ENCODE measurements at regions not wholly inside any gene's neighbourhood (a gene's known extent, or its start where the extent isn't known, plus 50 kb on each side); places are given as distances from the start of the nearest gene placed in this dataset.

DNA sequence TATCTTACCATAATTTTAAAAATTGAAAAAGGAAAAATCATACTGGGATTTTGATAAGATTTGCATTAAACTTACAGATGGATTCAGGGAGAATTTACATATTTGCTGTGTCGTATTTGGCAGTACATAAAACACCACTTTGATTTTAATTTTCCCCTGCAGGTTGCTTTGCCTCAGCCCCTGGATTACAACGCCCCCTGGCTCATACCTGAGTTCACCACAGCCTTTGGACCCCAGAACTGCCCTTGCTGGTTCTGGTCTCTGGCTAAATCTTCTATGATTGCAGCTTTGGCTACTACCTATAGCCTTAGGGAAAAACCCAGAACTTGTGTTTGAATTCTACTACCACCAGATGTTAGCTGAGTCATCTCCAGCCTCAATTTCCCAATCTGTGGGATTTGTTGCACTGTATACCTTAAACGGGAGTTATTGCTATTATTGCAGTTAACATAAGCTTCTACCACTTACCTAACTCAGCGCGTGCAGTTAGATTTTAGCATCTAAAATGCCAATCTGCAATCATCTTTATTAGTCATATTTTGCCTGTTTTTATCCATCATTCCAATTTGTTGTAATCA is 315.7 kb upstream of the GADL1 start:
- TF ChIP-seq, protein P1, sequence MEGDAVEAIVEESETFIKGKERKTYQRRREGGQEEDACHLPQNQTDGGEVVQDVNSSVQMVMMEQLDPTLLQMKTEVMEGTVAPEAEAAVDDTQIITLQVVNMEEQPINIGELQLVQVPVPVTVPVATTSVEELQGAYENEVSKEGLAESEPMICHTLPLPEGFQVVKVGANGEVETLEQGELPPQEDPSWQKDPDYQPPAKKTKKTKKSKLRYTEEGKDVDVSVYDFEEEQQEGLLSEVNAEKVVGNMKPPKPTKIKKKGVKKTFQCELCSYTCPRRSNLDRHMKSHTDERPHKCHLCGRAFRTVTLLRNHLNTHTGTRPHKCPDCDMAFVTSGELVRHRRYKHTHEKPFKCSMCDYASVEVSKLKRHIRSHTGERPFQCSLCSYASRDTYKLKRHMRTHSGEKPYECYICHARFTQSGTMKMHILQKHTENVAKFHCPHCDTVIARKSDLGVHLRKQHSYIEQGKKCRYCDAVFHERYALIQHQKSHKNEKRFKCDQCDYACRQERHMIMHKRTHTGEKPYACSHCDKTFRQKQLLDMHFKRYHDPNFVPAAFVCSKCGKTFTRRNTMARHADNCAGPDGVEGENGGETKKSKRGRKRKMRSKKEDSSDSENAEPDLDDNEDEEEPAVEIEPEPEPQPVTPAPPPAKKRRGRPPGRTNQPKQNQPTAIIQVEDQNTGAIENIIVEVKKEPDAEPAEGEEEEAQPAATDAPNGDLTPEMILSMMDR (IDR thresholded peaks at IDR 0.05; ENCODE audit: poor library complexity) = peak; percentile 9
- TF ChIP-seq EZH2 (IDR thresholded peaks at IDR 0.05; ENCODE audit: borderline replicate concordance) (no peak), EZH2phosphoT487 (IDR thresholded peaks at IDR 0.05; ENCODE audit: low read depth, severe bottlenecking, unreplicated experiment) (no peak)
